ENCODE measurements at regions not wholly inside any gene's neighbourhood (a gene's known extent, or its start where the extent isn't known, plus 50 kb on each side); places are given as distances from the start of the nearest gene placed in this dataset.

GRCh38 chr5:8391911-8392310, 523.0 kb downstream of the MTRR start:
- no peak for TF ChIP-seq CTCF (IDR thresholded peaks at IDR 0.05)

GRCh38 chr5:8393240-8393639, 524.3 kb downstream of the MTRR start:
- TF ChIP-seq CTCF (IDR thresholded peaks at IDR 0.05): no peak

- no peak for TF ChIP-seq CTCF (IDR thresholded peaks at IDR 0.05)
These were observed 526.0 kb downstream of the MTRR start for GRCh38 chr5:8394965-8395364.

- no peak for TF ChIP-seq CTCF (IDR thresholded peaks at IDR 0.05)
These were observed 527.3 kb downstream of the MTRR start for GRCh38 chr5:8396246-8396645.

- TF ChIP-seq CTCF (IDR thresholded peaks at IDR 0.05): no peak
These were observed 527.8 kb downstream of the MTRR start for GRCh38 chr5:8396756-8397155.

- no peak for TF ChIP-seq CTCF (IDR thresholded peaks at IDR 0.05)
These were observed 530.5 kb downstream of the MTRR start for GRCh38 chr5:8399471-8399870.

- TF ChIP-seq CTCF (IDR thresholded peaks at IDR 0.05): no peak
These were observed 539.3 kb downstream of the MTRR start for GRCh38 chr5:8408258-8408657.

- no peak for TF ChIP-seq CTCF (IDR thresholded peaks at IDR 0.05)
These were observed 541.7 kb downstream of the MTRR start for GRCh38 chr5:8410618-8411017.

All from LNCAP (cell line).